Vagina (tissue), 2 donors: ENCODE measurements at regions not wholly inside any gene's neighbourhood (a gene's known extent, or its start where the extent isn't known, plus 50 kb on each side); places are given as distances from the start of the nearest gene placed in this dataset.

Experiments used
- DNase-seq, 2 donors: peaks; one replicate each; pipeline ENCODE4 v3.0.0-alpha.2; 2017; ENCODE audit errors: extremely low spot score in 2 of 2
- H3K27ac ChIP-seq: fragments of 200-600 bp; sonication (generic); one replicate; pipeline ENCODE4 v1.5.1; 2019
- H3K27me3 ChIP-seq: fragments of 200-600 bp; sonication (generic); one replicate; pipeline ENCODE4 v1.5.1; 2019
- H3K36me3 ChIP-seq, 2 donors: fragments of 200-600 bp; sonication (generic); one replicate each; pipeline ENCODE4 v1.5.1; 2017 to 2019
- H3K4me1 ChIP-seq: fragments of 200-600 bp; sonication (generic); one replicate; pipeline ENCODE4 v1.5.1; 2019
- H3K4me3 ChIP-seq, 2 donors: fragments of 200-600 bp; sonication (generic); 1 replicate in 1 of 2; 2 replicates in 1 of 2; pipeline ENCODE4 v1.5.1; 2016 to 2019
- H3K9me3 ChIP-seq: fragments of 200-600 bp; sonication (generic); one replicate; pipeline ENCODE4 v1.5.1; 2019
- CTCF ChIP-seq, 3 experiments: fragments of 450-650 bp in 2 of 3; fragments of 200-600 bp in 1 of 3; sonication (generic) in 1 of 3; IDR thresholded peaks; one replicate each; pipeline ENCODE4 v1.5.1; 2017 to 2019; ENCODE audit warnings: antibody characterized with exemption in 3 of 3, mild to moderate bottlenecking in 2 of 3, moderate library complexity in 2 of 3
- POLR2A ChIP-seq, 2 donors: fragments of 450-650 bp; IDR thresholded peaks; one replicate each; pipeline ENCODE4 v1.6.1; 2017; ENCODE audit warnings: antibody characterized with exemption in 2 of 2, mild to moderate bottlenecking in 2 of 2, moderate library complexity in 2 of 2
- POLR2AphosphoS5 ChIP-seq, 2 donors: sonication (generic); formaldehyde crosslinking; IDR thresholded peaks; one replicate each; pipeline ENCODE4 v1.9.0; 2017; ENCODE audit warnings: antibody characterized with exemption in 2 of 2, mild to moderate bottlenecking in 2 of 2, low read depth in 1 of 2; ENCODE audit not compliant: insufficient read depth in 1 of 2
- intact Hi-C: fragments of 100-400 bp; cut with DNase I; formaldehyde crosslinking; loops from one replicate; pipeline ENCODE4 v1.15.1; 2023

- Histone ChIP-seq H3K27me3 (no peaks in the 10 kb centered on the region), H3K4me1 (no peaks in the 10 kb centered on the region), H3K36me3 (no peaks in the 10 kb centered on the region), H3K27ac (no peak overlapping the region), H3K4me3 (no peak overlapping the region), H3K9me3 (no peaks in the 10 kb centered on the region)
- TF ChIP-seq CTCF (IDR thresholded peaks at IDR 0.05) = no peak
- TF ChIP-seq POLR2AphosphoS5 (IDR thresholded peaks at IDR 0.05; ENCODE audit: insufficient read depth in 1 of 2, low read depth in 1 of 2) = no peak
- TF ChIP-seq POLR2A (IDR thresholded peaks at IDR 0.05) = no peak
- no peak for DNase-seq
- intact Hi-C loops = no loop called here
Measured at GRCh38 chr21:20315042-20315441, 683.2 kb upstream of the NCAM2 start.

DNA sequence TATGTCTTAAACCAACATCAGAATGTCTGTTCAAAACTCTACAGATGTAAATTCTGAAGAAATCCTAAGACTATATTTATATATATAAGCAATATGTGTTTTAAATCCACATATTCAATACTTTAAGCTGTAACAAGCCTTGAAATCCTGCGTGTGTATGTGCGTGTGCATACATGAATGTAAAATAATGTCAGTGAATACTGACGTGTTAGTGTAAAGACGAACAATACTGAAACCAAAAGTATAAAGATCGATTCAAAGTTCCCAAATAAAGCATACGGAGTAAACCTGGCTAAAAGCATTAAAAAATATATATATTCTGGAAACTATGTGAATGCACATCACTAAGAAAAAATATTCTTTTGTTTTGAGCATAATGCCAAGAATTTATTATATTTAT lies 668.6 kb upstream of the NCAM2 start:
- no peaks in the 10 kb centered on the region for H3K9me3 ChIP-seq
- H3K4me3 ChIP-seq = no peak overlapping the region
- DNase-seq = no peak
- no peaks in the 10 kb centered on the region for H3K27me3 ChIP-seq
- intact Hi-C loops = no loop called here
- H3K36me3 ChIP-seq = no peaks in the 10 kb centered on the region
- TF ChIP-seq POLR2A (IDR thresholded peaks at IDR 0.05) = no peak
- H3K27ac ChIP-seq = no peak overlapping the region
- no peaks in the 10 kb centered on the region for H3K4me1 ChIP-seq

DNA sequence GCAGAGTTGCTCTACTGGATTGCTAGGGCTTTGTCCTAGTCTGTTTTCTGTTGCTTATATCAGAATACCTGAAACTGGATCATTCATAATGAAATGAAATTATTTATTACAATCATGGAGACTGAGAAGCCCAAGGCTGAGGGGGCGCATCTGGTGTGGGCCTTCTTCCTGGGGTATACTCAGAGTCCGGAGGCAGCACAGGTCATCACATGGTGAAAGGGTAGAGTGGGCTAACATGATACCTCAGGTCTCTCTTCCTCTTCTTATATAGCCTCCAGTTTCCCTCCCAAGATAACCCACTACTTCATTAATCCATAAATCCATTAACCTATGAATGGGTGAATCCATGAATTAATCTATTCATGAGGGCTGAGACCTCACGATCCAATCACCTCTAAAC lies 667.6 kb upstream of the NCAM2 start:
- Histone ChIP-seq H3K9me3 (no peaks in the 10 kb centered on the region), H3K4me1 (no peaks in the 10 kb centered on the region), H3K27me3 (no peaks in the 10 kb centered on the region), H3K36me3 (no peaks in the 10 kb centered on the region), H3K4me3 (no peak overlapping the region), H3K27ac (no peak overlapping the region)
- no peak for TF ChIP-seq CTCF (IDR thresholded peaks at IDR 0.05)
- no peak for TF ChIP-seq POLR2A (IDR thresholded peaks at IDR 0.05)
- TF ChIP-seq POLR2AphosphoS5 (IDR thresholded peaks at IDR 0.05; ENCODE audit: insufficient read depth in 1 of 2, low read depth in 1 of 2) = no peak
- no peak for DNase-seq
- intact Hi-C loops = no loop called here

- Histone ChIP-seq H3K4me1 (no peaks in the 10 kb centered on the region), H3K36me3 (no peaks in the 10 kb centered on the region), H3K9me3 (no peaks in the 10 kb centered on the region), H3K27ac (no peak overlapping the region), H3K27me3 (no peaks in the 10 kb centered on the region), H3K4me3 (no peak overlapping the region)
- intact Hi-C loops = no loop called here
- DNase-seq = no peak
- TF ChIP-seq POLR2AphosphoS5 (IDR thresholded peaks at IDR 0.05; ENCODE audit: insufficient read depth in 1 of 2, low read depth in 1 of 2) = no peak
- TF ChIP-seq POLR2A (IDR thresholded peaks at IDR 0.05) = no peak
- no peak for TF ChIP-seq CTCF (IDR thresholded peaks at IDR 0.05)
Measured at GRCh38 chr21:20334585-20334984, 663.6 kb upstream of the NCAM2 start.

DNA sequence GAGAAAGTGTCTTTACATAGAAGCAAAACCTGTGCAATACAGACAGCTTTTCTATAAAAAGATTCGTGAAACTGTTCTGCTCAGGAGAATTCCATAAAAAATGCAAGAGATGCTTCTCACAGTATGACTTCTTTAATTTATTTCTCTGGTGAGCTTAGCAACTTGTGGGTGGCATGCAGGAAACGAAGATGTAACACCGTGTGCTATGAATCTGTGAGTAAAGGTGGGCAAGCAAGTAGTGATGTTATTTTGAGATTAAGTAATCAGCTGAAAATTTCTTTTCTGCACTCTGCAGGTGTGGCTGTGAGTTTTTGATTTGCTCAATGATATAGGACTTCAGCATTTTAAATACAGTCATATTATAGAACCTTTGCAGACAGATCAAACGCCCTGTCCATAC lies 656.8 kb upstream of the NCAM2 start:
- Histone ChIP-seq H3K4me1 (no peaks in the 10 kb centered on the region), H3K36me3 (no peaks in the 10 kb centered on the region), H3K27me3 (no peaks in the 10 kb centered on the region), H3K4me3 (no peak overlapping the region), H3K27ac (no peak overlapping the region), H3K9me3 (no peaks in the 10 kb centered on the region)
- DNase-seq = no peak
- intact Hi-C loops = no loop called here
- TF ChIP-seq POLR2AphosphoS5 (IDR thresholded peaks at IDR 0.05; ENCODE audit: insufficient read depth in 1 of 2, low read depth in 1 of 2) (no peak), POLR2A (IDR thresholded peaks at IDR 0.05) (no peak), CTCF (IDR thresholded peaks at IDR 0.05) (no peak)

DNA sequence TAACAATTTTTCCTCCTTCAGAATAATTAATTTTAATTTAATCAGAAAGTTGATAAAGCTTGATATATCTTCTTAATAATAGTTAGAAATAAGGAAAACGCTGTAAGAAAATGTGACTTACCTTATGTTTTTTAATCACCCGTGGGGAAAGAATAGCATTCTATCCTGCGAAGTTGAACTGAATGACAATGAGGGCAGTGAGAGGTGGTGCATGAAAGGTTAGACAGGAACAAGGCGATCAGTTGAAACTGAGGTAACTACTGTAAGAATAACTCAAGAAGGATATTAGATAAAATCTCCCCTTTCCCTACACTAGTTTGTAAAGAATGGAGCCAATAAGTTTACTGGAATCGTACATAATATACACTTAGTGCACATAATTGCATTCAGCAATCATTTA lies 655.0 kb upstream of the NCAM2 start:
- Histone ChIP-seq H3K4me3 (no peak overlapping the region), H3K27ac (no peak overlapping the region), H3K36me3 (no peaks in the 10 kb centered on the region), H3K4me1 (no peaks in the 10 kb centered on the region), H3K9me3 (no peaks in the 10 kb centered on the region), H3K27me3 (no peaks in the 10 kb centered on the region)
- intact Hi-C loops = no loop called here
- TF ChIP-seq POLR2A (IDR thresholded peaks at IDR 0.05) (no peak), CTCF (IDR thresholded peaks at IDR 0.05) (no peak), POLR2AphosphoS5 (IDR thresholded peaks at IDR 0.05; ENCODE audit: insufficient read depth in 1 of 2, low read depth in 1 of 2) (no peak)
- no peak for DNase-seq
